HepG2 (cell line): ENCODE measurements at regions not wholly inside any gene's neighbourhood (a gene's known extent, or its start where the extent isn't known, plus 50 kb on each side); places are given as distances from the start of the nearest gene placed in this dataset.

Experiments used
- CREB1 ChIP-seq, 2 experiments: fragments of 450-650 bp in 1 of 2; IDR thresholded peaks; 2 replicates each; pipeline ENCODE4 v1.6.1; 2016 to 2017; ENCODE audit warnings: control low read depth in 1 of 2, mild to moderate bottlenecking in 1 of 2, missing compliant biosample characterization in 1 of 2, missing genetic modification characterization in 1 of 2
- HMGA1 ChIP-seq: sonication (generic); formaldehyde crosslinking; conservative IDR thresholded peaks from 2 replicates; pipeline ENCODE4 v1.4.0; 2020; ENCODE audit warnings: missing genetic modification reagents
- HNRNPK ChIP-seq: fragments of 200-400 bp; formaldehyde crosslinking; IDR thresholded peaks from 2 replicates; pipeline ENCODE4 v1.6.1; 2018; ENCODE audit warnings: low read length, low read depth, moderate library complexity, mild to moderate bottlenecking; ENCODE audit not compliant: poor library complexity, severe bottlenecking
- HOXA9 ChIP-seq: sonication (generic); formaldehyde crosslinking; IDR thresholded peaks from 2 replicates; pipeline ENCODE4 v1.8.1; 2022; ENCODE audit warnings: missing genetic modification reagents, mild to moderate bottlenecking, moderate library complexity, borderline replicate concordance
- MEIS2 ChIP-seq: sonication (generic); formaldehyde crosslinking; IDR thresholded peaks from 2 replicates; pipeline ENCODE4 v1.9.0; 2021; ENCODE audit warnings: mild to moderate bottlenecking, missing genetic modification reagents
- MXD4 ChIP-seq: IDR thresholded peaks from 2 replicates; pipeline ENCODE4 v1.6.1; 2016; ENCODE audit warnings: mild to moderate bottlenecking, missing biosample characterization, missing genetic modification reagents
- PHB2 ChIP-seq: fragments of 450-650 bp; IDR thresholded peaks from 2 replicates; pipeline ENCODE4 v1.6.1; 2018; ENCODE audit not compliant: partially characterized antibody
- POLR2A ChIP-seq, 2 experiments: IDR thresholded peaks; 2 replicates each; pipeline ENCODE4 v1.6.1; 2011; ENCODE audit warnings: low read depth in 2 of 2, low read length in 2 of 2, mild to moderate bottlenecking in 1 of 2, moderate library complexity in 1 of 2; ENCODE audit not compliant: insufficient read depth in 1 of 2
- SAFB2 ChIP-seq: sonication (generic); formaldehyde crosslinking; IDR thresholded peaks from 2 replicates; pipeline ENCODE4 v1.5.1; 2020; ENCODE audit warnings: missing genetic modification reagents, low read depth, mild to moderate bottlenecking, borderline replicate concordance
- SKIL ChIP-seq: sonication (generic); formaldehyde crosslinking; IDR thresholded peaks from 2 replicates; pipeline ENCODE4 v1.8.0; 2022; ENCODE audit warnings: missing genetic modification reagents, mild to moderate bottlenecking, moderate library complexity, borderline replicate concordance
- SRSF9 ChIP-seq: fragments of 200-400 bp; formaldehyde crosslinking; IDR thresholded peaks from 2 replicates; pipeline ENCODE4 v1.6.1; 2018; ENCODE audit warnings: borderline replicate concordance, mild to moderate bottlenecking, low read depth, low read length; ENCODE audit not compliant: insufficient read depth, poor library complexity, severe bottlenecking
- ZFP36L1 ChIP-seq: sonication (generic); formaldehyde crosslinking; IDR thresholded peaks from 2 replicates; pipeline ENCODE4 v1.8.0; 2022; ENCODE audit warnings: mild to moderate bottlenecking, missing genetic modification reagents, moderate library complexity
- TF ChIP-seq, protein P1 (sequence below): sonication (generic); formaldehyde crosslinking; IDR thresholded peaks from 2 replicates; pipeline ENCODE4 v1.5.0; 2020; ENCODE audit warnings: mild to moderate bottlenecking, missing genetic modification reagents, moderate library complexity

DNA sequence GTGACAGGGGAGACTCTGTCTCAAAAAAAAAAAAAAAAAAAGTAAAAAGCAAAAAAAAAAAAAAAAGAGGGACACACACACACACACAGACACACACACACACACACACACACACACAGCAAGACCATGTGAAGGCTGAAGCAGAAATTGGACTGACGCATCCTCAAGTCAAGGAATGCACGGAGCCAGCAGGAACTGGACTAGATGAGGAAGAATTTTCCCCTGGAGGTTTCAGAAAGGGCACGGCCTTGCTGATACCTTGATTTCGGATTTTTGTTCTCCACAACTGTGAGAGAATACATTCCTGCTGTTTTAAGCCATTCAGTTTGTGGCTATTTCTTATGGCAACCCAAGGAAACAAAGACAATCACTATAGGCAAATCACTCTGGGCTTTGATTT lies 176.9 kb upstream of the SALL4 start:
- TF ChIP-seq ZFP36L1 (CRISPR knock-in tag) = no peak
- TF ChIP-seq, protein P1, sequence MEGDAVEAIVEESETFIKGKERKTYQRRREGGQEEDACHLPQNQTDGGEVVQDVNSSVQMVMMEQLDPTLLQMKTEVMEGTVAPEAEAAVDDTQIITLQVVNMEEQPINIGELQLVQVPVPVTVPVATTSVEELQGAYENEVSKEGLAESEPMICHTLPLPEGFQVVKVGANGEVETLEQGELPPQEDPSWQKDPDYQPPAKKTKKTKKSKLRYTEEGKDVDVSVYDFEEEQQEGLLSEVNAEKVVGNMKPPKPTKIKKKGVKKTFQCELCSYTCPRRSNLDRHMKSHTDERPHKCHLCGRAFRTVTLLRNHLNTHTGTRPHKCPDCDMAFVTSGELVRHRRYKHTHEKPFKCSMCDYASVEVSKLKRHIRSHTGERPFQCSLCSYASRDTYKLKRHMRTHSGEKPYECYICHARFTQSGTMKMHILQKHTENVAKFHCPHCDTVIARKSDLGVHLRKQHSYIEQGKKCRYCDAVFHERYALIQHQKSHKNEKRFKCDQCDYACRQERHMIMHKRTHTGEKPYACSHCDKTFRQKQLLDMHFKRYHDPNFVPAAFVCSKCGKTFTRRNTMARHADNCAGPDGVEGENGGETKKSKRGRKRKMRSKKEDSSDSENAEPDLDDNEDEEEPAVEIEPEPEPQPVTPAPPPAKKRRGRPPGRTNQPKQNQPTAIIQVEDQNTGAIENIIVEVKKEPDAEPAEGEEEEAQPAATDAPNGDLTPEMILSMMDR (CRISPR knock-in tag) = no peak
- no peak for TF ChIP-seq POLR2A (IDR thresholded peaks at IDR 0.05; ENCODE audit: insufficient read depth in 1 of 2, low read depth in 2 of 2, low read length in 2 of 2)
- TF ChIP-seq SRSF9 = no peak
- no peak for TF ChIP-seq SKIL (CRISPR knock-in tag)
- no peak for TF ChIP-seq SAFB2 (CRISPR knock-in tag)
- no peak for TF ChIP-seq CREB1 (IDR thresholded peaks at IDR 0.05)
- no peak for TF ChIP-seq CREB1 (CRISPR knock-in tag; IDR thresholded peaks at IDR 0.05)
- no peak for TF ChIP-seq PHB2
- TF ChIP-seq HOXA9 (CRISPR knock-in tag) = no peak
- TF ChIP-seq MEIS2 = no peak
- no peak for TF ChIP-seq HNRNPK
- TF ChIP-seq MXD4 (CRISPR knock-in tag) = no peak
- no peak for TF ChIP-seq HMGA1 (CRISPR knock-in tag)
